HG03354 (cell line): ENCODE measurements at regions not wholly inside any gene's neighbourhood (a gene's known extent, or its start where the extent isn't known, plus 50 kb on each side); places are given as distances from the start of the nearest gene placed in this dataset.

Experiments used
- ATAC-seq: cut with Tn5 transposase; IDR thresholded peaks from one replicate; pipeline ENCODE4 v1.9.1; 2021; ENCODE audit warnings: mild to moderate bottlenecking; ENCODE audit not compliant: unreplicated experiment, poor library complexity, severe bottlenecking

DNA sequence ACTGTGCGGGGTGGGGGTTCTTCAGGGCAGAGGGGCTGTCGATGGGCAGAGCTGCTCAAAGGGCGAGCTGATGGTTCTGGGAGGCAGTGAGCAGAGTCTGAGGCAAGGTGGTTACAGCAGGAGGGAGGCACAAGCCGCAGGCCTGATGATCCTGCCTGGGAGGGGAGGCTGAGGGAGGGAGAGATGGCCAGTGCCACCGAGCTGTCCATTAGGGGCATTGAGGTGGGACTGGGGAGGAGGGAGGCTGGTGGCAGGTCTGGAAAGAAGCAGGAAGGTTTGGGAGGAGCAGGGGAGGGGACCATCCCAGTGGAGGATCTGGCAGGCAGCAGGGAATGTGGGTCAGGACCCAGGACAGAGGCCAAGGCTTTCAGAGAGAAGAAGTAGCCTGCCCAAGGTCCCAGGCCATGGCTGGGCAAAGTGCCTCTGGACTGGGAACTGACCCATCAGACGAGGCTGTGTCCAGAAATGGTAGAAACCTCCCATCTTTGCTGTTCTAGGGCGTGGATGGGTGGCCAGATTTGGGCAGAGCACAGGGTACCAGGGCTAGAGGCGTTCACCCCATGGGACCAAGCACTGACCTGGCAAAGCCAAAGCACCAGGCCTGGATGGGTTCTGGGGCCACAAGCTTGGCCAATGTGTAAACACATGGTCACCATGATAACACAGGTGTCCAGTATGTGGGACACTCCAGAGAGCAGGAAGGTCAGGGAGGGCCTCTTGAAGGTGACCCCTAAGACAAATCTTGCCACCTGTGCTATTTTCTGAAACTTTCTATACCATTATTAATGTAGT, 55.5 kb downstream of the INHBB start:
- no peak for ATAC-seq

DNA sequence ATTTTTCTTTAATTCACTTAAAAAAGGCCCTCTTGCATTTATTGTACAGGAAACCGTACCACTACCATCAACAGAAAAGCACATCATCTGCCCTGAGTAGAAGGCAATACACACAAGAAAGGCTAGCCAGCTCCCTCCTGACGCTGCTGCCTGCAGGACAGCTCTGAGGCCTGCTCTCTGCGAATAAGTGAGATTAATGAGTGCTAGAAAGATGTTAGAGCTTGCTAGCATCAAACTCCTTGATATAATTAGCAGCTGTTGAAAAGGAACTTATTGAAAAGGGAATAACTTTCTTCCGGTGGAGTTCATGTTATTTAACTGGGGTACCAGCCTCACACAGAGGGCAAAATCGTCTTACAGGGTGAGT, 56.1 kb downstream of the INHBB start:
- ATAC-seq, result no peak

DNA sequence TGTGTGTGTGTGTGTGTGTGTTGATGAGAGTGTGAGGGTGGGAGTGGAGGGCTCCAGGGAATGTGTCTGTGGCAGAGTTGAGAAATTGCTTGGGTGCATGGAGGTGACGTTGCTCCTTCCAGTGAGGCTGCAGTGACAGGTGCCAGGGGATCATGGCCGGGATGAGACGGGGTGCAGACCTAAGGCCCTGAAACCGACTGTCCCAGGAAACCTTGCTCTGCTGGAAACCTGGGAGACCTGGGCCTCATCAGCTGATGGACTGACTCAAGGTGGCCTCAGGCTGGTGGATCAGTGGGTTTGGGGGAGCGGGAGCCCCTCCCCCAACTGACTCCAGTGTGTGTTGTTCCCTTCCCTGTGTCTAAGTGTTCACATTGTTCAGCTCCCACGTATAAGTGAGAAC, 56.6 kb downstream of the INHBB start:
- ATAC-seq, result no peak

DNA sequence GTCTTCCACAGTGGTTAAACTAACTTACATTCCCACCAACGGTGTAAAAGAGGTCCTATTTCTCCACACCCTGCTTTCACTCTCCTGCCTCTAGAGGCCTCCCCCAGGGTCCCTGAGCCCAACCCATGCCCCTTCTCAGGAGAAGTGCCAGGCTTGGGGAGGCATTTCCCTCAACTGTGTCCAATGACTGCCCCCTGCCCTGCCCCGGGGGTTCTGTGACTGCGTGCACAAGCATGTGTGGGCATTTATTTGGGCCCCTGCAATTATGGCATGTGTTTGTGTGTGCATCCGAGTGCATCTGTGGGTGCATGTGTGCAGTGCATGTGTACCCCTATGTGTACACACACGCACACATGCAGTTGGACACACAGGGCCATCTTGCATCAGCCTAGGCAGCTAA, 57.3 kb downstream of the INHBB start:
- no peak for ATAC-seq

DNA sequence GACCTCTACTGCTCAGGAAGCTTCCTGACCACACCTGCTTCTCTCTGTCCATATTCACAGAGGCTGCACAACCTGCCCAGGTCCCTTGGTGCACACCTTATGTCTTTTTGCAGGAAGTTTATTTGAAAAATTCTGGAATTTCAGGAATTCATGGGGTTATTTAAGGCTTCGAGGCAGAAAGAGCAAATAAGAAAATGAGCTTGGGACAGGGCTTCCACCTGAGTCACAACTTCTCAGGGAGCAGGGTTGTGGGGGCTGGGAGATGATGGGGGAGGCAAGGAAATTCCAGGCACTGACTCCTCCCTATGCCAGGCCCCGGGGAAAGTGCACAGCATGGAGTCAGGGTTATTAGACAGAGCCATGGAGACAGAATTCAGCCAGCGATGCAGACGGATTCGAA, 57.7 kb downstream of the INHBB start:
- ATAC-seq, result no peak

DNA sequence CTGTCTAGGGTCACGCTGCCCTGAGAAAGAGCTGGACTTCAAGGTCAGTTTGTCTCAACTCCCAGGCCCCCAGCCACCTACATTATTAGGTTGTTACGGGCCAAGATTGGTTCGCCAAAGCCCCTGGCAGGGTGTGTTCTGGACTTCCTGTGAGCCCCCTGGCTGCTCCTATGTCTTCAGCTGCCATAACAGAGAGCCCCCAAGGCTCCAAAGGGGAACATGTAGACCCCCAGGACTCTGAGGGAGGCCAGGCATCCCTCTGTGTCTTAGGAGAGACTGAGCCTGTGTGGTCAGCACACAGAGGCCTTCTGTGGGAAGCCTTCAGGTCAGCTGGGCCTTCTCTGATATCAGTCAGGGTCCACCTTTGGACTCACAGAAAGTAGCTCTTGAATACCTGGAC, 58.3 kb downstream of the INHBB start:
- ATAC-seq, result no peak

DNA sequence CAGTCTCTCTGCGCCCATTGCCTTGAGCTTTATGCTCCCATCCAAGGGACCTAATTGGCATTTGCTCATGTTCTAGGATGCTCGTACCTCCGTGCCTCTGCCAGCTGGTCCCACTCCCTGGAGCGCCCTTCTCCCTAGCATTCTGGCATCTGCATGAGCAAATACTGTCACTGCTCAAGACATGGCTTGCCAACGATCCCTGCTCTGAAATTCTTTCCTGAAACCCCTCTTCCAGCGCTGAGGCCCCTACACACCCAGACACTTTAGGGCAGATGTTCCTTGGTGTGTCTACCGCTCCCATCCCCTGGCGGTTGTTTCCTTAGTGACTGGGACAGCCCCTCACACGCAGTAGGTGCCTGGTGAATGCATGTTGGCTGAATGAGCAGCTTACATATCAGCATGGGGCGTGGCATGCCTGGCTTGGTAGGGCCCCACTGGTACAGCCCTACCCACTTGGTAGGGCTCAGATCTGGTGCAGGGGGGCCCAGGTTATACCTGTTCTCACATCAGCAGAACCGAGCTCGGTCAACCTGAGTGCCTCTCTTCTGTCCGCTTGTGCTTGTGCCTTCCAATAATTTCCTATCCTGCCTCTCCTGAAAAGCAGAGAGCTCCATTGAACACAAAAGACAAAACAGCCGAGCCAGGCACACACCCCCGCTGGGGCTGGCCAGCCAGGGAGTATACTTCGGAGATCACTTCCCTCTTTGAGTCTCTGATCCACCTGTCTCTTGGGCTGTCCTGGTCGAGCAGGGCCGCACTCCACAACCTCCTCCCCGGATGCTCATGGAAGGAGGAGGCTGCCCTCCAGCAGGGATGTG, 59.2 kb downstream of the INHBB start:
- ATAC-seq, result no peak

DNA sequence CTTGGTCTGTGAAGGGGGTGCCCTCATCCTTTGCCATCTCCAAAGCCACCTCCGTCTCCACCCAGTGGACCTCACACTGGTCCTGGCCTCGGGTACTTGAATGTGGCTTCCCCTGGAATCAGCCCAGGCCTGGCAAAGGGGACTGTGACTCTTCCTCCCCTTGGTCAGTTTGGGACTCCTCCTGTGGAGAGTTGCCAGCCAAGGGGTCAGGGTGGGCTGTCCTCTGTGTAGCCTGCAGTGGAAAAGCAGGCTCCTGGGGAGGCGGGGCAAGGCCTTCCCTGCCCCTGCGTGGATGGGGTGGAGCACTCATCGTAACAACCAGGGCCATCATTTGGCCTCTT, 59.8 kb downstream of the INHBB start:
- ATAC-seq, result no peak

DNA sequence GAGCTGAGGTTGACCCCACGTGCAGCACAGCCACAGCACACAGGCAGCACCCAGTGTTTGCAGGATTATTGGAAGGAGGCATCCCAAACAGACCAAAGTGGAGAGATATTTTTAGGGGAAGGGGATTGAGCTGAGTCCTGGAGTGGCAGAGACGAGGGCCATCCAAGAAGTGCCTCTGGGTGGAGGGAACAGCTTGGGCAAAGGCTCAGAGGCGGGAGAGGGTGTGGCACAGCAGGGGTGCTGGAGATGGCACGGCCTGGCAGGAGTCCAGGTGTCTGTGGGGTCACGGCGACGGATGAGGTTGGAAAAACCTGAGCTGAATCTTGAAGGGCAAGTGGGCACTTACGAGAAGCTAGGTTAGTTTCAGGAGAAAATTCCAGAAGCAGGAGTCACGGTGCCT, 60.6 kb downstream of the INHBB start:
- no peak for ATAC-seq

DNA sequence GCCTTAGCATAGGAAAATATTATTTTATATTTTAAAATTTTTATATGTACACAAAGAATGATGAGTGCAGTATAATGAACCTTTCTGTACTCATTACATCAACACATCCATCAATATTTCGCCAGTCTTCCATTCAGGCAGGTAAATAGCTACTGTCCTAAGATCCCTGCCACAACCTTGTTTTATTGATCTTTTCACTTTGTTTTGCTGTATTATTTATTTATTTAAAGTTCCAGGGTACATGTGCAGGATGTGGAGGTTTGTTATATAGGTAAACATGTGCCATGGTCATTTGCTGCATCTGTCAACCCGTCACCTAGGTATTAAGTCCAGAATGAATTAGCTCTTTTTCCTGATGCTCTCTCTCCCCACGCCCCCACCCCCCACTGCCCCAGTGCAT, 64.6 kb downstream of the INHBB start:
- no peak for ATAC-seq

DNA sequence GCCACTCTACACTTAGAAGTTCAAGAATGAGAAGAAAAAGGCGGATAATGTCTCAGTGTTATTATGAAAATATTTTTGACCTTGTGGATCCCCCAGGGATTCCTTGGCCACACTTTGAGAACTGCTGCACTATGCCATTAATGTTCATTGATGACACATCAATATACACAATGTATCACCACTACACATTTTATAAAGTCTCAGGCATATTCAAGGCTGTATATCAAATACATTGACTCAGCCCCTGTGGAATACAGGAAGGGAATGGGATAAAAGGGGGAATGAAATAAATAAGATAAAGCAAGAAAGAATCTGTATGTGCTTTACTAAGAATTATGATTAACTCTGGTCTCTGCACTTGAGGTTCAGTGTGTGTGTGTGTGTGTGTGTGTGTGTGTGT, 69.1 kb downstream of the INHBB start:
- no peak for ATAC-seq

DNA sequence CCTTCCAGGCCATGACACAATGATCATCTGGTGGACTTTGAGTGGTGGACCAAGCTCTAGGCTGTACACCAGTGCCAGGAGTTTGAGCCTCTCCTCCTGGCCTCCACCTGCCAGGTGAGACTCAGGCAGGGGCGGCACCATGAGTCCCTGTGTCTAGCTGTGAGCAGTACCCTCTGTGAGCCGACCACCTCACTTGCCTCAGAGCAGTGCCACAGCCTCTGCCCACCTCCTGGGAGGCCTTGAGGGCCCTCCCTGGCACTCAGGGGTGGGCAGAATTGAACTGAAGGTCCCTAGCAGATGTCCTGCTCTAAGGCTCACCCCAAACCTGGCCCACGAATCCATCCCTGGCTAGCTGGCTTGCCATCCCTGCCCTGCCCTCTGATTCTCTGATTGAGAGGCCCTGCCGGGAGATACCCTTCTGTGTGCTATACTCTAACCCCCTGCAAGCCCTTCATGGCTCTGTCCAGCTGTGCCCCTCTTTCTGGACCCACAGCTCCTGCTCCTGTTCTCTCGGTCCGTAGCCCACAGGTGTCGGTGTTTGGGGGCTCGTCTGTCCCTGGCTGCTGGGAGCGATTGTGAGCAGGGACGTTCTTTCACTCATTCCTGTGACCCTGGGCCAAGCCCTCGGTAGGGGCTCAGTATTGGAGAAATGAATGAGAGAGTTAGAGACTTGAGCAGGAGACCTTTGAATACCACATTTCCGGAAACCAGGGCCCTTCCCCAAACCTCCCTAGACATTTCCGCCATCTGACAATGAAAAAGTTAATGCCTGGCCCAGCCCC, 70.0 kb downstream of the INHBB start:
- ATAC-seq, result no peak

DNA sequence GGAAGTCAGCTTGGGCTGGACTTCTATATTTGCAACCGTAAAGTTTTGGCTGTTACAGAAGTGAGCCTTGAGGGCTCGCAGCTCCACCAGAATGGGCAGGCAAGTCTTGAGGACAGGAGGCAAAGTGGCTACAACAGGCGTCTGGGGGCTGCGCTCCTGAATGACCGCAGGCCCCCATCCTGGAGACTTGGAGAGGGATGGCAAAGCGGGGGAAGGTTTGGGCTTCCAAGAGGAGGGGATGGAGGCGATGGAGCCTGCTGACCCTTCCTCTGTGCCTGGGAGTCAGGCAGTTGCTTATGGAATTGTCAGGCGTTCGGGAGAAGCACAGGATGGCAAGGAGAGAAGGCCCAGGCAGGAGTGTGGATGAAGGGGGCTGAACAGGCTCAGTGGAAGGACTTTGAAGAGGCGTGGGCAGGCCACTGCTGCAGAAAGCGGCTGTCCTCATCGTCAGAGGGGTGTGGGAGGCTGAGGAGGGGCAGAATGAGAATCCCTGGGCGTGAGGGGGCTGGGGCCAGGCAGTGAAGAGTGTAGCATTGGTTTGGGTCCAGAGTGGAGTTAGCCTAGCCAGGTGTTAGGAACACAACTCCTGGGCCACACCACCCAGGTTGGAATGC, 72.3 kb downstream of the INHBB start:
- ATAC-seq, result no peak

DNA sequence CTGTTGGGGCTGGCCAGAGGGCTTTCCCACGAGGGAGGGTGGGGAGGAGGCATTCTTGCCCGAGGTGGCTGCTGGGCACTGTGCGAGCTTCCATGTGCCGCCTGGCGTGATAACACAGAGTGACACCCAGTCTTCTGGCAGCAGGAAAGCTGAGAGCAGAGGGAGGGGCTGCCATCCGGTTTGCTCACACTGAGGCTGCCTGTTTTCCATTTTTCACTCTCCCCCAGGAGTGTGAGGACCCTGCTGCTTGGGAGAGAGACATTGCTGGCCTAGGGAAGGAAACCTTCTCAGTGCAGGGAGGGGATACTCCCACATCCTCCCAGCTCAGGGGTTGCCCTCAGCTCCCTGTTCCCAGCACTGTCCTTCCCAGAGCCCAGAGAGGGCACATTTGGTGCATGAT, 73.1 kb downstream of the INHBB start:
- ATAC-seq, result no peak

DNA sequence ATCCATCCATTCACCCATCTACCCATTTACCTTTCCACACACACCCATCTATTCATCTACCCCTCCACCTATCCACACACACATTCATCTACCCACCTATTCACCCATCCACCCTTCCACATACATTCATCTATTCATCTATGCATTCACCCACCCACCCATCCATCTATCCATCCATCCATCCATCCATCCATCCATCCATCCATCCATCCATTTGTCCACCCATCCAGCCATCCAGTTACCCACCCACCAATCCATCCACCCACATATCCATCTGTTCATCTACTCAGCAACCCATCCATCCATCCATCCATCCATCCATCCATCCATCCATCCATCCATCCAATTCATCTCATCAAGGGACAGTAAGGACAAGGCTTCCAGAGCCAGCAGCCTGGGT, 74.0 kb downstream of the INHBB start:
- no peak for ATAC-seq

DNA sequence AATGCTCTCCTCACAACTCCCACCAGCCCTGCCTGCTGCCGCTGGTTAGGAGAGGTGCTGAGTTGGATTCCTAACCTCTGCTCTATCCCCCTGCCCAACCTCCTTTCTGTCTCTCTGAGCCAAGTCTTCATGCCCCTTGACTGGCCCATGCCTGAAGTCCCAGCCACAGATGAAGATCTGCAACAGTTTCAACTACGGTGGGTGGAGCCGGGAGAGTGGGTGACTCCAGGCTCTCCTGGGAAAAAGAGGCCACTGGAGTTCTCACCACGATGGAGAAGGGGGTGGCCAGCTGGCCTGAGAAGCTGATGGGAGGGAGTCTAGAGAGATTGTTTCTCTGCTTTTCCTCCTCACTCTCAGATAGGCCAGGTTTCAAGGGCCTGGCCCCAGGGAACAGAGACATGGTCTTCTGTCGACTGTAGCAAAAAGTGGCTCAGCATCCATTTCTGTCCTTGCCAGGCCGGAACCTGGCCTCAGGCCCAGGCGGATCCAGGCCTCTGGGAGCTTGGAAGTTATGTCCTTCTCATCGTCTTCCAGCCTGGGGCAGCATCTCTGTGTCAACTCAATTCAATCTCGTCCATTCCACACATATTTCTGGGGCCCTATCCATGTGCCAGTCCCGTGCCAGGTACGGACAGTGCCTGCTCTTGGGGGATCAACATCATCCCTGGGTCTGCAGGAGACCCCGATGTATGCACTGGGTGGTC, 75.3 kb downstream of the INHBB start:
- ATAC-seq, result no peak

DNA sequence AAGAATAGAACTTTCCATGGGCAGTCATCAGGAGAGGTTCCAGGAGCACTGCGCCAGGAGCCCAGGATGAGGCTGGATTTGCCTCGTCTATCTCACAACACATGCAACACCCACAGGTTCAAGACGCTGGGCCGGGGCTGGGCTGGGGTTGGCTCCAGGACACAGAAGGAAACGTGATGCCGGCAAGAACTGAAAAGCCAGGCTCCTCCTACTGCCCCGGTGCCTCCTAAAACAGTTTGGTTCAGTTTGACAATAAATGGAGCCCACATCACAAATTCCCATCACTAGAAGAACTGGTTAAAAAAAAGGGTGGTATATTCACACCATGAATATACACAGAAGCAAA, 75.9 kb downstream of the INHBB start:
- no peak for ATAC-seq

DNA sequence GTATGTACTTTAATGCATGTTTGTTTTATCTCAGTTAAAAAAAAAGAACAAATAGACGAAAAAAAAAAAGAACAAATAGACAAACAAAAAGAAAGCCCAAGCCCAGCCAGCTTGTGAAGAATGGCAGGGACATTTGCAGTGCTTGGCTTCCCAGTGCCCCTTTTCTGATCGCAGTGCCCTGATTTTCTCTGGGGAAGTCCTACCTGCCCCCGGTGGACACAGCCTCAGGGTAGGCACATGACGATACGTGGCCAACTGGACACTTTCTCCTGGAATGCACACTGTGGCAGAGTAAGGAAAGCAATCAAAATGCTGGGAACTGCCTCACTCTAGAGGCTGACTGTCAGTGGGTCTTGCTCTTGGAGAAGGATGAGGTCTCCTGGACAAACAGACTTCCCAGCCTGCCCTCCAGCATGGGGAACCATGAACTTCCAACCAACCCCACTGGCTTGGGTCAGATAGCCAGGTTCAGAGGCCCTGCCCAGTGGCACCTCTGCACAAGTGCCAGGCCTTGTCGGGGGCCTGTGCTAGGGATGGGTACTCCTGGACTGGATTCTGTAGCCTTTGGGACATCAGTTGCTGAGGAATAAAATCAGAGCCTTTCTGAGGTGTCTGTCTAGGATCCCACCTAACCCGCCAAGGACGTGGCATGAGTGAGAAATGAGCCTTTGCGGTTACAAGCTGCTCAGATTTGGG, 76.7 kb downstream of the INHBB start:
- no peak for ATAC-seq

DNA sequence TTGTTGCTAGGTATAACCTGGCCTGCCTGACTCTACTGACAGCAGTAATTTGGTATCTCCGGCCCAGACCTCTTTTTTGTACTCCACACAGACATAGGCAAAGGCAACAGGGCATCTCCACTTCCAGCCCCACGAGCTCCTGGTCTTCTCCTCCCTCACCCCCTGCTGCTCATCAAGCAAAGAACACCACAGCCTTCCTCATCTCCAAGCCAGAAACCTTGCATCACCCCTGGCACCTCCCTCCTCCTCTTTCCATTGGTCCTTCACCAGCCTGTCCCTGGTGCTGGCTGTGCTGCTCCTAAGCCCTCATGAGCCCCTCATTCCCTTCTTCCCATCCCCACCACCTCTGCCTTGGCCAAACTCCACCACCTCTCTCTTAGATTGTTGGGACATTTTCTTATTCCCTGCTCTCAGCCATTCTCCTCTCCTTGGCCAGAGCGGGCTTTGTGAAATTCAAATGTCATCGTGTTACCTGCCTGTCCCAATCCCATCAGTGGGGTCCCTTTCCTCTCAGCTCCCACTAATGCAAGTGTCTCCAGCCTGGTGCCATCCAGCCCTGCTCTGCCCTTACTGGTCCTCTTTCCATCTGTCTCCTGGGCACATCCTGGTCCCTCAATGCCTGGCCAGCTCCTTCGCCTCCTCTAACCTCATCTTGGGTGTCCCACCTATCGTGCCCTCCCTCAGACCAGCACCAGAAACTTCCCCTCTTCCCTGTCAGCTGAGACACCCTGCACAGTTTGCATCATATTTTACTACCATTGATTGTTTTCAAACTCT, 77.4 kb downstream of the INHBB start:
- ATAC-seq, result no peak
